Activated T-cell treated with anti-CD3 and anti-CD28 coated beads, Interleukin-2, amount 50 U/mL, for 4 hours (primary cell): ENCODE measurements at regions not wholly inside any gene's neighbourhood (a gene's known extent, or its start where the extent isn't known, plus 50 kb on each side); places are given as distances from the start of the nearest gene placed in this dataset.

ENCODE experiments used
- ATAC-seq, 2 donors: fragments of 200-7000 bp; cut with Tn5 transposase; one replicate each; pipeline ENCODE4 v1.10.0; 2021
- DNase-seq: peaks from one replicate; pipeline ENCODE4 v3.0.0-alpha.2; 2020
- H3K27me3 Mint-ChIP-seq: one replicate; pipeline ENCODE4 v1.8.0; 2021; ENCODE audit warnings: low read depth, mixed read lengths
- H3K36me3 Mint-ChIP-seq: one replicate; pipeline ENCODE4 v1.8.0; 2022; ENCODE audit warnings: mixed read lengths; ENCODE audit not compliant: insufficient read depth
- H3K4me1 Mint-ChIP-seq: one replicate; pipeline ENCODE4 v1.8.0; 2021; ENCODE audit warnings: low read depth, mixed read lengths
- H3K4me3 Mint-ChIP-seq: one replicate; pipeline ENCODE4 v1.8.0; 2021; ENCODE audit warnings: mild to moderate bottlenecking, moderate library complexity, mixed read lengths
- H3K9me3 Mint-ChIP-seq: one replicate; pipeline ENCODE4 v1.8.0; 2021; ENCODE audit warnings: mixed read lengths

DNA sequence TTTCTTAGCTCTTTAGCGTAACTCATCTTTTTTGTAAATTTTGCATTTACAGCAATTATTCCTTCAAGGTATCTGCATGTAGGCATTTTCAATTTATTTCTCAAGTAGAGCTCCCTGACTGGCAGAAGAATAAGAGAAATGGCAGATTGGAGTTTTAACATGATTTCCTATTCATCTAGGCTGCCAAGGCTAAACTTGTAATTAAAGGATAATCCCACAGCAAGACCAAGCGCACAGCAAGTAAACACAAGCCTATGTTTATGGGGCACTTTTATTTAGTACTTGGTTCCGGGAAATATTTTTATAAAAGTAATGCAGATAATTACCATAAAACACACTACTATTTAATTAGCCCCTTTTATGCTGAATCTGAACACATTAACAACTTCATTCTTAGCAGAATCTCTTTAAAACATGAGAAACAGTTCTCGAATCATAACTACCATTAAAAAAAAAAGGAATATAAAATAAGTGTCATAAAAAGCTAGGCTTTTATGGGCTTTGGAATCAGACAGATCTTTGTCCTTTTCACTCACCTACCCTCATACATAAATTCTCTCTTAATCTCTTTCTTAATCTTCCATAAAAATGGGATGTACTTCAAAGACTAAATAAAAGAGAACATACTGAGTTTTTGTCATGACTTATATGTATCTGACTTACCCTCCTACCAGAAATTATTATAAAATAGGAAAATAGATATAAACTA lies 961.6 kb upstream of the MIR17HG start:
- no peak overlapping the region for H3K4me3 Mint-ChIP-seq
- H3K27me3 Mint-ChIP-seq: no peaks in the 10 kb centered on the region
- no peak for ATAC-seq
- no peaks in the 10 kb centered on the region for H3K36me3 Mint-ChIP-seq
- no peaks in the 10 kb centered on the region for H3K4me1 Mint-ChIP-seq
- DNase-seq: no peak
- H3K9me3 Mint-ChIP-seq: peaks cover 16% of the 10 kb centered on the region

DNA sequence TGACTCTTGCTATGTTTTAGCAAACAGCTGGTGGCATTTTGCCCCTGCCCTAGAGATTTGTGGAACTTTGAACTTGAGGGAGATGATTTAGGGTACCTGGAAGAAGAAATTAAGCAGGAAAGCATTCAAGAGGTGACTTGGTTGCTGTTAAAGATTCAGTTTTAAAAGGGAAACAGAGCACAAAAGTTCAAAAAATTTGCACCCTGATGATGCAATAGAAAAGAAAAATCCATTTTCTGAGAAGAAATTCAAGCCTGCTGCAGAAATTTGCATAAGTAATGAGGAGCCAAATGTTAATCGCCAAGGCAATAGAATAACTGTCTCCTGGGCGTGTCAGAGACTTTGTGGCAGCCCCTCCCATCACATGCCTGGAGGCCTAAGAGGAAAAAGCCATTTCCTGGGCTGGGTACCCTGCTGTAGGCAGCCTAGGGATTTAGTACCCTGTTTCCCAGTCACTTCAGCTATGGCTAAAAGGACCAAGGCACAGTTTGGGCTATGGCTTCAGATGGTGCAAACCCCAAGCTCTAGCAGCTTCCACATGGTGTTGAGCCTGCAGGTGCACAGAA lies 958.5 kb upstream of the MIR17HG start:
- DNase-seq (no peak), ATAC-seq (no peak)
- Mint-ChIP-seq H3K9me3 (peaks cover 20% of the 10 kb centered on the region), H3K4me3 (no peak overlapping the region), H3K4me1 (no peaks in the 10 kb centered on the region), H3K27me3 (no peaks in the 10 kb centered on the region), H3K36me3 (no peaks in the 10 kb centered on the region)

DNA sequence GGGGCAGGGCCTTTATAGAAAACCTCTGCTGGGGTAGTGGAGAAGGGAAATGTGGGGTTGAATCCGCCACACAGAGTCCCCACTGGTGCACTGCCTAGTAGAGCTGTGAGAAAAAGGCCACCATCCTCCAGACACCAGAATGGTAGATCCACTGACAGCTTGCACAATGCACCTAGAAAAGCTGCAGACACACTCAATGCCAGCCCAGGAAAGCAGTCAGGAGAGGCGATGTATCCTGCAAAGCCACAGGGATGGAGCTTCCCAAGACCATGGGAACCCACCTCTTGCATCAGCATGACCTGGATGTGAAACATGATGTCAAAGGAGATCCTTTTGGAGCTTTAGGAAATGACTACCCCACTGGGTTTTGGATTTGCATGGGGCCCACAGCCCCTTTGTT lies 958.0 kb upstream of the MIR17HG start:
- Mint-ChIP-seq H3K9me3 (peaks cover 20% of the 10 kb centered on the region), H3K36me3 (no peaks in the 10 kb centered on the region), H3K4me1 (no peaks in the 10 kb centered on the region), H3K27me3 (no peaks in the 10 kb centered on the region), H3K4me3 (no peak overlapping the region)
- ATAC-seq: no peak
- no peak for DNase-seq

DNA sequence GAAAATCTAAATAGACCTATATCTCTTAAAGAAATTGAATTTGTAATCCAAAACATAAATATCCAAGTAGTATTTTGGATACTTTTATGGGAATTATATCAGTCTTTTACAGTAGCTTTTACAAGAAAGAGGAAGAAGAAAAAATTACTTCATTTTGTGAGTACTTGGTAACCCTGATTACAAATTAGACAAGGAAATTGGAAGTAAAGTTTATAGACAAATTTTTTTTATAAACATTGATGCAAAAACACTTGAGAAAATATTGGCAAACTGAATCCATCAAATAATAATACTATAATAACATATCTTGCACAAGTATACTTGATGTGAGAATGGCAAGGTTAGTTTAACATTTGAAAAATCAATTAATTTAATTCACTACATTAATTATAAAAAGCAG lies 954.1 kb upstream of the MIR17HG start:
- Mint-ChIP-seq H3K9me3 (peaks cover 15% of the 10 kb centered on the region), H3K4me1 (no peaks in the 10 kb centered on the region), H3K36me3 (no peaks in the 10 kb centered on the region), H3K4me3 (no peak overlapping the region), H3K27me3 (no peaks in the 10 kb centered on the region)
- DNase-seq: no peak
- no peak for ATAC-seq

DNA sequence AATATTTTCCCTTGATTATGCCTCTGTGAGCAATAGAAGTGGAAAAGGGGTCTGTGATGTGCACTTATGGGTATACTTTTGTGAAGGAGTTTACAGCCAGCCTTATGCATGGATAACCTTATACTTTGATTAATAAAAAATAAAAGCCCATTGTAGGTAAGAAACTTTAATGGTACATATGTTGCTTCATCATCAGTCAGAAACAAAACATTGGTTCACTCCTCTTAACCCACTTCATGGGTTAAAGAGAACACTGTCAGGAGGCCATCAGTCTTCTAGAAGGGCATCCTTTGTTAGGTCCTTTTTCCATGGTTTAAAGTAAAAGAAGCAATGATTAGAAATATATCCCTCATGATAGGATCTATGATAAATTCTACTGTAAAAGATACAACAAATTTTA lies 952.1 kb upstream of the MIR17HG start:
- no peak for DNase-seq
- Mint-ChIP-seq H3K4me3 (no peak overlapping the region), H3K36me3 (no peaks in the 10 kb centered on the region), H3K4me1 (no peaks in the 10 kb centered on the region), H3K9me3 (peaks cover 17% of the 10 kb centered on the region), H3K27me3 (no peaks in the 10 kb centered on the region)
- no peak for ATAC-seq

DNA sequence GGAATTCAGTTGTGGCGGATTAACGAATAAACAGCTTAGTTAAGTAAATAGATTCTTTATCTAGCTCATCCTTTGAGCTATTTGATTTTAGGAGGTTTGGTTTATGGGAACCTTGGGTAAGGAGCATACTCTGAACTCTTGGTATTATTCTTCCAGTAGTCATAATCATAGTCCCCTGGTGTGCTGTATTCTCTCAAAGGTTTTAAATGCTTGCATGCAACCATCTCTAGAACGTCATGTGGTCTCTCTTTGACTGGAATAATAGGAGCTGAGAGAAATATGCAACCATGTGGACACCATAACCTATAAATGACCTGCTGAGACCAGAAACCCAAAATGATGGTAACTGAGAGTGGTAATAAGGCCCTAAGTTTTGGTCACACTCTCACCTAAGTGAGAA lies 951.6 kb upstream of the MIR17HG start:
- no peak for DNase-seq
- Mint-ChIP-seq H3K27me3 (no peaks in the 10 kb centered on the region), H3K36me3 (no peaks in the 10 kb centered on the region), H3K4me3 (no peak overlapping the region), H3K9me3 (peaks cover 20% of the 10 kb centered on the region), H3K4me1 (no peaks in the 10 kb centered on the region)
- ATAC-seq: no peak

DNA sequence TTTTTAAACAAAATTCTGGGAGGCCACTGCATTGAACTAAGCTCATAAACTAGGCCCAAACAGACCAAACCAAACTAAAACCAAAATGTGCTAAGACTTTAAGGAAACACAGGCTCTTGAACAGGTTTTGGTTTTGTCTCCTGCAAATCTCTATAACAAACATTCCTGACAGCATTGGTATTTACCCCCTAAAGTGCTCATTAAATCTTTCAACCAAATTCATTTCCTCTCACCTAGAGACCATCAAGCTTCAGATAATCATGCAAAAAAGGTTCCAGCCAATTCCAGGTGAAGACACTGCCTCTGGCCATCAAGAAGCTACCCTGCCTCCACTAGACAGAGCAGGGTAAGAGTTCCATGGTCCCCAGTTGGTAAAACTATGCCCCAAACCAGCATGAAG lies 951.2 kb upstream of the MIR17HG start:
- Mint-ChIP-seq H3K27me3 (no peaks in the 10 kb centered on the region), H3K36me3 (no peaks in the 10 kb centered on the region), H3K9me3 (peaks cover 16% of the 10 kb centered on the region), H3K4me1 (no peaks in the 10 kb centered on the region), H3K4me3 (no peak overlapping the region)
- DNase-seq (no peak), ATAC-seq (no peak)

DNA sequence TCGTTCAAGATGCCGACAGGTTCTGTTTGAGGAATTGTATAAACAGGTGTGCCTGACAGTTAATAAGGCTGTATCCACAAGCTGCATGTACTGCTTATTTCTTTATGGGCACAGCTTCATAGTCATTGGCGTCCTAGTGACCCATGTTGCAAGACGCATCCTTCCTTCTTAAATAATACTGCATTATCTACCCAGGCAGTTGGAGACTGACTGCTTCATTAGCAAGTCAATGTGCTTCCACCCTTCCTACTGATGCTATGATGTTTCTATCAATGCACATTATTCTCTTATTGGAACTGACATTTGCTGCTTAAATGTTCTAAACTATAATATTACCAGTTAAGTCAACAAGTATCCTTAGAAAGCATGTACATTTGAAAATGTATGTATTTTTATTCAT lies 950.0 kb upstream of the MIR17HG start:
- DNase-seq (no peak), ATAC-seq (no peak)
- Mint-ChIP-seq H3K36me3 (no peaks in the 10 kb centered on the region), H3K4me3 (no peak overlapping the region), H3K27me3 (no peaks in the 10 kb centered on the region), H3K4me1 (no peaks in the 10 kb centered on the region), H3K9me3 (peaks cover 23% of the 10 kb centered on the region)

DNA sequence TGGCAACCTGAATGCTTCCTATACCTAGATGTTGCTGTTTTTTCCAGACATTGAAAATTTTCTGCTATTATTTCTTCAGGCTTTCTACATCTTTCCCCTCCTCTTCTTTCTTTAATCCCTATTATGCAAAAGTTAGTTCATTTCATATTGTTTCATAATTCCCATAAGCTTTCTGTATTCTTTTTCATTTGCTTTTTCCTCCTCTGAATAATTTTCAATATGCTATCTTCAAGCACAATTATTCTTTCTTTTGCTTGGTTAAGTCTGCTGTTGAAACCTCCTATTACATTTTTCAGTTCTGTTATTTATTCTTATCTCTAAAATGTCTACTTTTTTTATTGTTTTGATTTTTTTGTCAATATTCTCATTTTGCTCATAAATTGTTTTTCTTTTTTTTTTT lies 947.1 kb upstream of the MIR17HG start:
- no peak for DNase-seq
- no peak overlapping the region for H3K4me3 Mint-ChIP-seq
- no peaks in the 10 kb centered on the region for H3K36me3 Mint-ChIP-seq
- H3K9me3 Mint-ChIP-seq: peaks cover 27% of the 10 kb centered on the region
- H3K27me3 Mint-ChIP-seq: no peaks in the 10 kb centered on the region
- H3K4me1 Mint-ChIP-seq: no peaks in the 10 kb centered on the region
- ATAC-seq: no peak

DNA sequence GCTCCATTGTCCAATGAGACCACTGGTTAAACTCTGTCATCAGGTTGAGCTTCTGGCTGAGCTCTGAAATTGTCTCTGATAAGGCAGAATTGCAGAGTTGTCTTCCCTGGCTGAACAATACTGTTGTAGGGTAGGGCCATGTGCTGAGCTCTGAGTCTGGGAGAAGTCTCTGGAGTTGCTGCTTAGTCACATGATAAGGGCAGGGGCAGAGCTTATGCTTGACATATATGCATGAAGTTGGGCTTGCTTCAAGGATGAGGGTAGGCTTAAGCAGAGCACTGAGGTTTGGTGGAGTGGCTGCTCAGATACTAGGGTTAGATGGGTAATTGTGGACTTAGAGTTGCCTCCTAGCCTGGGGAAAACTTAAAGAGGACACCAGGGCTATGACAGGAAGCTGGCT lies 946.3 kb upstream of the MIR17HG start:
- no peaks in the 10 kb centered on the region for H3K27me3 Mint-ChIP-seq
- ATAC-seq: no peak

DNA sequence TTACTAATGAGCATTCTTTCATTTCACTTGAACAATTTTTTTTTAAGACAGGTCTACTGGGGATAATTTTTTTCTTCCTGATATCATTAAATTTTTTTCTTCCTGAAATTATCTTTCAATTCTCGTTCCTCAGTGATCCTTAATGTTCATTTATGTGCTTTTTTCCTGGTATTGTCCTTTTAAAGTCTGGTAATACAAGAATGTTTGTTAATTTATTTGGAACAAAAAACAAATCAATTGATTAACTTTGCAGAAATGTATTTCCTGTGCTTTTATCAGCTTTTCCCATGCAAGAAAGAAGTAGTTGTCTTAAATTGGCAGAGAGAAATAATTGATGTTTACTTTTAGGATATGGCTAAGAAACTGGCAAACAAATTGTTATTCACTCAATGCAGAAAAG lies 945.4 kb upstream of the MIR17HG start:
- H3K9me3 Mint-ChIP-seq: peaks cover 27% of the 10 kb centered on the region
- no peak overlapping the region for H3K4me3 Mint-ChIP-seq

More for the DNA sequence above, 946.3 kb upstream of the MIR17HG start:
- Mint-ChIP-seq H3K36me3 (no peaks in the 10 kb centered on the region), H3K4me1 (no peaks in the 10 kb centered on the region), H3K9me3 (peaks cover 27% of the 10 kb centered on the region), H3K4me3 (no peak overlapping the region)
- DNase-seq: no peak

DNA sequence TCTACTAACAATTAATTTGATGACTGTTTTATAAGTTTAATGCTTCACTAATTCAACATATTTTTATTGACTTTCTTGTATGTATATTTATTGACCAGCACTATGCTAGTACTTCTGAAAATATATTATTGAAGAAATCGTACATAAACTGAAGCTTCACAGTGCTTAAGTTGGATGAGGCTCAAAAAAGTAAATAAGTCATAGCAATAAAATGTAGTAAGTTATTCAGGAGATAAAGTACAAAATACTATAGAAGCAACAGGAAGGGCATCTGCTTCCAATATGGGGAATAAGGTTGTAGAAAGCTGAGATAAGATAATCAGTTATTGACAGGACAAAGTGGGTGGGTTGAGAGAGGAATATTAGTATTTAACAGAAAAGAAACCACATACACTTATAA lies 944.9 kb upstream of the MIR17HG start:
- Mint-ChIP-seq H3K27me3 (no peaks in the 10 kb centered on the region), H3K4me3 (no peak overlapping the region), H3K9me3 (peaks cover 23% of the 10 kb centered on the region), H3K4me1 (no peaks in the 10 kb centered on the region), H3K36me3 (no peaks in the 10 kb centered on the region)
- DNase-seq (no peak), ATAC-seq (no peak)

More for the DNA sequence above, 945.4 kb upstream of the MIR17HG start:
- H3K27me3 Mint-ChIP-seq: no peaks in the 10 kb centered on the region
- no peaks in the 10 kb centered on the region for H3K4me1 Mint-ChIP-seq
- no peak for DNase-seq
- no peak for ATAC-seq
- no peaks in the 10 kb centered on the region for H3K36me3 Mint-ChIP-seq

DNA sequence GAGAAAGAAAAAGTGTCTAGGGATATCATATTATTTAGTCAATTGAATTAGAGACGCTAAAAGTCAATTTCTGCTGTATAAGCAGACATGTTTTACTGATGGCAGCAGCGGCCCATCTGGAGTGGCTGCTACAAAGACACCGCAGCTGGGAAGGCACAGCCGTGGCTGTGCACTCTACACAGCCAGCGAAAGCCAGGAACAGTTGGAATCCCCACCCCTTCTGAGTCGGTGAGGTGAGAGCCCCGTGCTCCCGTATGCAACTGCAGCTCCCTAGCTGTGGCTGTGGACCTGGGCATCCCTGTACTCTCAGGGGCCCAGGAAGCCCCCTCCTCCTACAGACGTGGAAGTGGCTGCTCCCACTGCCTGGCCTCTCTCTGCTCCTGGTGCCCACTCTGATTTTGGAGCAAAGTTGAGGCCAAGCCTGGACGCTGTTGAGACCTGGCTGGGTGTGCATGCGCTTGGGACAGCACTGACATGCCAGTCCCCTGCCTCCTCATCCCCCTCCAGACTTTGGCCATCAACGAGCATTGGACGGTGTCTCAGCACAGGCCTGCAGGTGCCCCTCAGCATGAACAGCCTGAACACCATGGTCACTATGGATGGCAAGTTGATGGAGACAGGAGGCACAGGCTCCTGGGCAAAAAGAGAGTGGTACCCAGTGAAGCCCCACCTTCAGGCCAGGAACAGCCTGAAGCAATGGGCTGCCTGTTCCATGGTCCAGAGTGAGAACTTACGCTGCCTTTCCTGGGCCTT lies 944.0 kb upstream of the MIR17HG start:
- Mint-ChIP-seq H3K9me3 (peaks cover 22% of the 10 kb centered on the region), H3K36me3 (no peaks in the 10 kb centered on the region), H3K27me3 (no peaks in the 10 kb centered on the region), H3K4me3 (no peak overlapping the region), H3K4me1 (no peaks in the 10 kb centered on the region)
- ATAC-seq (no peak), DNase-seq (no peak)

DNA sequence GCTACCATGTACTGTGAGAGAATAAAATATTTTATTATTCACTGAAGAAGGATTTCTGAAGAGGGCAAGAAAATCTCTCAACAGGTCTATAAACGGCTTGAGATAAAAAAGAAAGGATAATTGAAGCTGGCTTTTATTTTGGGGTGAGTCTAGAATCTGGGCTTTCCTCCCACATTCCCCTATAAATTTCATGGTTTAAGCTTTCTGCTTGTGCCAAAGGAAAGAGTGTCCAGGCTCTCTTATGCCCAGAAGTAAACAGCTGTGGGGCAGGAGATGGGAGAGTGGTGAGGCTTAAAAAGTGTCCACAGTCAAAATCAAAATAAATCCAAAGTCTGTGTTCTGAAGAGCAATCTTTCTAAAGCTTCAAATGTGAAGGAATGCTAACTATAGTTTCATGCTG lies 942.2 kb upstream of the MIR17HG start:
- Mint-ChIP-seq H3K4me1 (no peaks in the 10 kb centered on the region), H3K36me3 (no peaks in the 10 kb centered on the region), H3K9me3 (peaks cover 16% of the 10 kb centered on the region), H3K4me3 (no peak overlapping the region), H3K27me3 (no peaks in the 10 kb centered on the region)
- ATAC-seq (no peak), DNase-seq (no peak)

DNA sequence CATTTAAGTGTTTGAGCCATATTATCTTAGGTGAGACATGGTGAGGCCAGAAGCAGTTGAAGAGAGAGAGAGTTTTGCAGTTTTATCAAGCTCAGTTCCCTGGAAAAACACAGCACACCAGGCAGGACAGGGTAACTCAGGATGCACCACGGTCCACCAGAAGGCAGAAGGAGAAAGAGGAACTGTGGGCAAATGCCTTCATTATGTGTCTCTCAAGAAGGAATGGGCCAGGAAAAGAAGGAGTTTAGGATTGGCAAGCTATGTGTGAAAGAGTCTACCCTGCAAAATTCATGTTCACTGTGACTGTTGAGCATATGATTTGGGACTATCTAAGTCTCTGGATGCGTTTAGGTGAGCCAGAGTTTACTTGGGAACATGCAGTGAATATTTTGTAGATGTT lies 934.5 kb upstream of the MIR17HG start:
- Mint-ChIP-seq H3K27me3 (no peaks in the 10 kb centered on the region), H3K4me3 (no peak overlapping the region), H3K9me3 (peaks cover 7% of the 10 kb centered on the region), H3K36me3 (no peaks in the 10 kb centered on the region), H3K4me1 (no peaks in the 10 kb centered on the region)
- DNase-seq (no peak), ATAC-seq (no peak)
